CD14-positive monocyte (primary cell): ENCODE measurements at regions not wholly inside any gene's neighbourhood (a gene's known extent, or its start where the extent isn't known, plus 50 kb on each side); places are given as distances from the start of the nearest gene placed in this dataset.

Experiments used
- DNase-seq, 3 donors: peaks; one replicate each; pipeline ENCODE4 v3.0.0-alpha.2; 2011 to 2022
- H2AFZ ChIP-seq: 2 replicates; pipeline ENCODE4 v1.6.0; 2012; ENCODE audit warnings: mild to moderate bottlenecking, low read depth, low read length, inconsistent platforms; ENCODE audit not compliant: insufficient read depth, poor library complexity, severe bottlenecking
- H3K27ac ChIP-seq, 2 donors: 1 replicate in 1 of 2; 2 replicates in 1 of 2; pipeline ENCODE4 v1.5.1; 2012 to 2013; ENCODE audit warnings: low read length in 2 of 2, control low read depth in 1 of 2, inconsistent platforms in 1 of 2, low read depth in 1 of 2, mild to moderate bottlenecking in 1 of 2
- H3K27me3 ChIP-seq, 2 donors: one replicate each; pipeline versions ENCODE4 v1.6.0 to v1.6.1; 2011 to 2013; ENCODE audit warnings: low read length in 2 of 2; ENCODE audit not compliant: control insufficient read depth in 2 of 2, insufficient read depth in 2 of 2
- H3K36me3 ChIP-seq, 2 donors: replicated peaks in 1 of 2; 1 replicate in 1 of 2; 2 replicates in 1 of 2; pipeline versions ENCODE4 v1.5.1 to v1.6.1; 2012 to 2013; ENCODE audit warnings: low read length in 2 of 2, control low read depth in 1 of 2, inconsistent platforms in 1 of 2, mild to moderate bottlenecking in 1 of 2; ENCODE audit not compliant: insufficient read depth in 2 of 2, control insufficient read depth in 1 of 2
- H3K4me1 ChIP-seq, 2 donors: 1 replicate in 1 of 2; 2 replicates in 1 of 2; pipeline versions ENCODE4 v1.5.1 to v1.6.1; 2012 to 2013; ENCODE audit warnings: low read length in 2 of 2, control low read depth in 1 of 2, inconsistent platforms in 1 of 2, mild to moderate bottlenecking in 1 of 2, moderate library complexity in 1 of 2; ENCODE audit not compliant: insufficient read depth in 2 of 2, control insufficient read depth in 1 of 2
- H3K4me2 ChIP-seq: replicated peaks from 2 replicates; pipeline ENCODE3; 2012; ENCODE audit warnings: low read length, moderate library complexity, mild to moderate bottlenecking; ENCODE audit not compliant: poor library complexity, severe bottlenecking; ENCODE audit errors: extremely low read depth
- H3K4me3 ChIP-seq, 3 experiments: fragments of 200-600 bp in 1 of 3; sonication (generic) in 1 of 3; replicated peaks in 1 of 3; 1 replicate in 2 of 3; 2 replicates in 1 of 3; pipeline ENCODE4 v1.5.1; 2011 to 2013; ENCODE audit warnings: low read length in 3 of 3, mild to moderate bottlenecking in 3 of 3, control low read depth in 2 of 3, low read depth in 2 of 3, inconsistent platforms in 1 of 3, moderate library complexity in 1 of 3
- H3K79me2 ChIP-seq: 2 replicates; pipeline ENCODE4 v1.6.0; 2012; ENCODE audit warnings: mild to moderate bottlenecking, control low read depth, inconsistent platforms, low read length, moderate library complexity; ENCODE audit not compliant: insufficient read depth
- H3K9ac ChIP-seq: 2 replicates; pipeline ENCODE4 v1.6.0; 2017; ENCODE audit warnings: low read length, mild to moderate bottlenecking; ENCODE audit not compliant: insufficient read depth, poor library complexity, severe bottlenecking
- H3K9me3 ChIP-seq, 2 donors: replicated peaks in 1 of 2; 1 replicate in 1 of 2; 2 replicates in 1 of 2; pipeline versions ENCODE4 v1.5.1 to v1.6.1; 2012 to 2013; ENCODE audit warnings: low read length in 2 of 2, control low read depth in 1 of 2; ENCODE audit not compliant: control insufficient read depth in 1 of 2, insufficient read depth in 1 of 2
- H4K20me1 ChIP-seq: 2 replicates; pipeline ENCODE4 v1.6.0; 2012; ENCODE audit warnings: mild to moderate bottlenecking, low read length, control low read depth, moderate library complexity; ENCODE audit not compliant: insufficient read depth
- H3K27ac Mint-ChIP-seq, 7 donors: one replicate each; pipeline ENCODE4 v1.8.0; 2020; ENCODE audit warnings: mild to moderate bottlenecking in 7 of 7, mixed read lengths in 7 of 7, moderate library complexity in 6 of 7, inconsistent platforms in 2 of 7
- H3K27me3 Mint-ChIP-seq, 3 donors: one replicate each; pipeline ENCODE4 v1.8.0; 2021 to 2022; ENCODE audit warnings: low read depth in 3 of 3, mild to moderate bottlenecking in 3 of 3, mixed read lengths in 3 of 3, moderate library complexity in 3 of 3, inconsistent platforms in 1 of 3
- H3K36me3 Mint-ChIP-seq, 2 donors: one replicate each; pipeline ENCODE4 v1.8.0; 2020; ENCODE audit warnings: mixed read lengths in 2 of 2, inconsistent platforms in 1 of 2, mild to moderate bottlenecking in 1 of 2
- H3K4me1 Mint-ChIP-seq: one replicate; pipeline ENCODE4 v1.8.0; 2020; ENCODE audit warnings: mild to moderate bottlenecking, mixed read lengths
- H3K4me3 Mint-ChIP-seq, 2 donors: one replicate each; pipeline ENCODE4 v1.8.0; 2020; ENCODE audit warnings: mild to moderate bottlenecking in 2 of 2, mixed read lengths in 2 of 2, moderate library complexity in 1 of 2
- H3K9me3 Mint-ChIP-seq, 7 donors: one replicate each; pipeline ENCODE4 v1.8.0; 2020 to 2022; ENCODE audit warnings: mixed read lengths in 7 of 7, mild to moderate bottlenecking in 6 of 7, moderate library complexity in 6 of 7, inconsistent platforms in 2 of 7
- WGBS: methylation state at CpG from one replicate; pipeline ENCODE4 v1.1.5; 2013; ENCODE audit warnings: missing lambda C conversion rate; ENCODE audit not compliant: insufficient coverage; 5-methylcytosine and 5-hydroxymethylcytosine counted together
- intact Hi-C, 2 donors: fragments of 100-400 bp; cut with micrococcal nuclease; formaldehyde crosslinking; loops; one replicate each; pipeline versions ENCODE4 v1.15.0 to v1.15.1; 2023
- TF ChIP-seq, protein P1 (sequence below): fragments of 200-600 bp; IDR thresholded peaks from one replicate; pipeline ENCODE4 v1.8.0; 2022; ENCODE audit warnings: antibody characterized with exemption, mild to moderate bottlenecking

DNA sequence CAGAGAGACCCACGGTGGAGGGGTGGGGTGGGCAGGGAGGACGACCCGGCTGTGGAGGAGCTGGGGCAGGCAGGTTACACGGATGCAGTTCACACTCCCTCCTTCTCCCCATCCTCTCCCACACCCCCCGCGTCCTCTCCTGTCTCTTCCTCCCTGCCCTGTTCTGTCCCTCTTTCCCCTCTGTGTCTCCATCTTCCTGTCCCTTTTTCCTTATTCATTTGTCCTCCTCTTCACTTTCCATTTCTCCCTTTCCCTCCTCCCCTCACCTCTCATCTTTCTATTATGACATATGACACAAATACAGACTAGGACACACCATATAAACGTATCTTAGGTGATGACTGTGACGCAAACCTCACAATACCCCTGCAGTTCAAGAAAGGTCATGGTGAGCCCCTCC lies 96.6 kb downstream of the SCGB2B2 start:
- no peaks in the 10 kb centered on the region for H3K4me1 Mint-ChIP-seq
- peaks cover 0 to 2% of the 10 kb centered on the region in 2 donors for H3K27me3 ChIP-seq
- no peak overlapping the region for H3K27ac ChIP-seq
- no peaks in the 10 kb centered on the region for H3K36me3 Mint-ChIP-seq
- peaks cover 22 to 35% of the 10 kb centered on the region in 2 donors for H3K9me3 ChIP-seq
- H3K9me3 Mint-ChIP-seq: peaks cover 13 to 32% (median 30%) of the 10 kb centered on the region in 7 donors
- peaks cover 6 to 15% (median 12%) of the 10 kb centered on the region in 3 donors for H3K27me3 Mint-ChIP-seq
- no peak overlapping the region for H3K4me3 Mint-ChIP-seq
- H3K4me3 ChIP-seq: no peak overlapping the region
- H4K20me1 ChIP-seq: no peaks in the 10 kb centered on the region
- H3K9ac ChIP-seq: no peak overlapping the region
- intact Hi-C loops: no loop called here
- 86% methylated on average over 3 of the region's 8 CpGs for WGBS
- H3K79me2 ChIP-seq: no peaks in the 10 kb centered on the region
- no peak for DNase-seq
- no peak overlapping the region for H3K4me2 ChIP-seq
- H3K27ac Mint-ChIP-seq: no peak overlapping the region
- no peaks in the 10 kb centered on the region for H3K36me3 ChIP-seq
- no peak overlapping the region for H2AFZ ChIP-seq
- no peaks in the 10 kb centered on the region for H3K4me1 ChIP-seq
- TF ChIP-seq, protein P1, sequence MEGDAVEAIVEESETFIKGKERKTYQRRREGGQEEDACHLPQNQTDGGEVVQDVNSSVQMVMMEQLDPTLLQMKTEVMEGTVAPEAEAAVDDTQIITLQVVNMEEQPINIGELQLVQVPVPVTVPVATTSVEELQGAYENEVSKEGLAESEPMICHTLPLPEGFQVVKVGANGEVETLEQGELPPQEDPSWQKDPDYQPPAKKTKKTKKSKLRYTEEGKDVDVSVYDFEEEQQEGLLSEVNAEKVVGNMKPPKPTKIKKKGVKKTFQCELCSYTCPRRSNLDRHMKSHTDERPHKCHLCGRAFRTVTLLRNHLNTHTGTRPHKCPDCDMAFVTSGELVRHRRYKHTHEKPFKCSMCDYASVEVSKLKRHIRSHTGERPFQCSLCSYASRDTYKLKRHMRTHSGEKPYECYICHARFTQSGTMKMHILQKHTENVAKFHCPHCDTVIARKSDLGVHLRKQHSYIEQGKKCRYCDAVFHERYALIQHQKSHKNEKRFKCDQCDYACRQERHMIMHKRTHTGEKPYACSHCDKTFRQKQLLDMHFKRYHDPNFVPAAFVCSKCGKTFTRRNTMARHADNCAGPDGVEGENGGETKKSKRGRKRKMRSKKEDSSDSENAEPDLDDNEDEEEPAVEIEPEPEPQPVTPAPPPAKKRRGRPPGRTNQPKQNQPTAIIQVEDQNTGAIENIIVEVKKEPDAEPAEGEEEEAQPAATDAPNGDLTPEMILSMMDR: no peak

DNA sequence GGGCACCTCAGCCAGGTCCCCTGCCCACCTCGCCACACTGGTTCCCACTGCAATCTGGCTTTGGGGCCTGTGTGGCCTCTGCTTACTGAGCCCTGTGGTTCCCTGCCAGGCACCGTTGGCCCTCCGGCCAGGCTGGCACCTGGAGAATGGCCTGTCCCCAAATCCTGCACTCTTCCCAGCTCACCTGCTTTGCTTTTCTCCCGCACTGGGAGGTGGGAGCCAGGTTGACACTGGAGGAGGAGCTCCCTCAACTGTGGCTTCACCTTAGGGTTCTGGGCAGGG lies 97.0 kb downstream of the SCGB2B2 start:
- no peak overlapping the region for H3K27ac ChIP-seq
- H2AFZ ChIP-seq: no peak overlapping the region
- no peaks in the 10 kb centered on the region for H3K36me3 ChIP-seq
- no peaks in the 10 kb centered on the region for H3K4me1 ChIP-seq
- peaks cover 17 to 35% (median 33%) of the 10 kb centered on the region in 7 donors for H3K9me3 Mint-ChIP-seq
- intact Hi-C loops: no loop called here
- no peak overlapping the region for H3K4me3 Mint-ChIP-seq
- H3K4me3 ChIP-seq: no peak overlapping the region
- H3K79me2 ChIP-seq: no peaks in the 10 kb centered on the region
- TF ChIP-seq, protein P1: no peak
- H3K27me3 Mint-ChIP-seq: peaks cover 6 to 15% (median 12%) of the 10 kb centered on the region in 3 donors
- no peak for DNase-seq
- no peak overlapping the region for H3K4me2 ChIP-seq
- H3K27me3 ChIP-seq: peaks cover 0 to 2% of the 10 kb centered on the region in 2 donors
- no peaks in the 10 kb centered on the region for H3K4me1 Mint-ChIP-seq
- WGBS: 80% methylated on average over 1 of the region's 4 CpGs
- H3K9me3 ChIP-seq: peaks cover 26 to 39% of the 10 kb centered on the region in 2 donors
- no peaks in the 10 kb centered on the region for H3K36me3 Mint-ChIP-seq
- H3K27ac Mint-ChIP-seq: no peak overlapping the region
- H3K9ac ChIP-seq: no peak overlapping the region
- H4K20me1 ChIP-seq: no peaks in the 10 kb centered on the region
